Right forelimb (tissue), 1 donor: ENCODE measurements at regions not wholly inside any gene's neighbourhood (a gene's known extent, or its start where the extent isn't known, plus 50 kb on each side); places are given as distances from the start of the nearest gene placed in this dataset.
"Not testable (repeated sequence)": the region's sequence is repeated elsewhere in the genome, so short reads cannot be mapped to it uniquely, and the experiment has no call there.

Experiments
- DNase-seq: peaks from one replicate; pipeline ENCODE4 v3.0.0-alpha.2; 2018

- DNase-seq, result no peak
Observed at GRCh38 chr4:67328393-67328792, 216.9 kb downstream of the CENPC start.

- no peak for DNase-seq
Observed at GRCh38 chr4:67328018-67328278, 217.4 kb downstream of the CENPC start.

GRCh38 chr4:67327245-67328017, 217.9 kb downstream of the CENPC start:
- peak; percentile 59 for DNase-seq

GRCh38 chr4:67325791-67326190, 219.5 kb downstream of the CENPC start:
- no peak for DNase-seq

DNA sequence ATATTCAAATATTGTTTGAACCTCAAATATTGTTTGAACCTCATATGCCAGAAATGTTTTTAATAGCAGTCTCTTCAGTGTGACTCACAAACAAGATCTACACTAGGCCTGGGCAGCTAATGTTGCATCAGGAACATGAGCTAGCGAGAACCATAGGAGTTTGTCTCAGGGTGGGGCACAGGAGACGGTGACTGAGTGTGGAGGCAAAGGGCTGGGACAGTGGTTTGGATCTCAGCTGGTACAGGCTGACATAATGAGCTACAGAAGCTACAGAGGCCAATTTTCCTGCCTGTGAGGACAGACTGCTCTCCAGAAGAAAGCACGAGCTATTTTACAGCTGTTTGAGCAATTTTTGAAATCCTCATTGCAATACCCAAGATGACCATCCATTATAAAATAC, 224.7 kb downstream of the CENPC start:
- DNase-seq, result no peak

DNA sequence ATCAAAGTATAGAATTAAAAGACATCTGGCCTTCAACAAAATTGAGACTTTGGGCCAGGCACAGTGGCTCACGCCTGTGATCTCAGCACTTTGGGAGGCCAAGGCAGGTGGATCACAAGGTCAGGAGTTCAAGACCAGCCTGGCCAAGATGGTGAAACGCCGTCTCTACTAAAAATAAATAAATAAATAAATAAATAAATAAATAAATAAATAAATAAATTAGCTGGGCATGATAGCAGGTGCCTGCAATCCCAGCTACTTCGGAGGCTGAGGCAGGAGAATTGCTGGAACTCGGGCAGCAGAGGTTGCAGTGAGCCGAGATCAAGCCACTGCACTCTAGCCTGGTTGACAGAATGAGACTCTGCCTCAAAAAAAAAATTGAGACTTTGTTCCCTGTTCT, 225.7 kb downstream of the CENPC start:
- not testable (repeated sequence) for DNase-seq

DNA sequence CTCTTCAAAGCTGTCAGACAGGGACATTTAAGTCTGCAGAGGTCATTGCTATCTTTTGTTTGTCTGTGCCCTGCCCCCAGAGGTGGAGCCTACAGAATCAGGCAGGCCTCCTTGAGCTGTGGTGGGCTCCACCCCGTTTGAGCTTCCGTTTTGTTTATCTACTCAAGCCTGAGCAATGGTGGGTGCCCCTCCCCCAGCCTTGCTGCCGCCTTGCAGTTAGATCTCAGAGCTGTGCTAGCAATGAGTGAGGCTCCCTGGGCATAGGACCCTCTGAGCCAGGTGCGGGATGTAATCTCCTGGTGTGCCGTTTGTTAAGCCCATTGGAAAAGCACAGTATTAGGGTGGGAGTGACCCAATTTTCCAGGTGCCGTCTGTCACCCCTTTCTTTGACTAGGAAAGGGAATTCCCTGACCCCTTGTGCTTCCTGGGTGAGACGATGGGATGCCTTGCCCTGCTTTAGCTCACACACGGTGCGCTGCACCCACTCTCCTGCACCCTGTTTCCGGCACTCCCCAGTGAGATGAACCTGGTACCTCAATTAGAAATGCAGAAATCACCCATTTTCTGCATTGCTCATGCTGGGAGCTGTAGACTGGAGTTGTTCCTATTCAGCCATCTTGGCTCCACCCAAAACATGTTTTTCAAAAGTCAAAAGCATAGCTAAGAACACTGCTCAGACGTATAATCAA, 244.7 kb downstream of the CENPC start:
- not testable (repeated sequence) for DNase-seq

GRCh38 chr4:67292636-67293035, 252.7 kb downstream of the CENPC start:
- DNase-seq, result no peak

- no peak for DNase-seq
Observed at GRCh38 chr4:67292045-67292444, 253.3 kb downstream of the CENPC start.

DNA sequence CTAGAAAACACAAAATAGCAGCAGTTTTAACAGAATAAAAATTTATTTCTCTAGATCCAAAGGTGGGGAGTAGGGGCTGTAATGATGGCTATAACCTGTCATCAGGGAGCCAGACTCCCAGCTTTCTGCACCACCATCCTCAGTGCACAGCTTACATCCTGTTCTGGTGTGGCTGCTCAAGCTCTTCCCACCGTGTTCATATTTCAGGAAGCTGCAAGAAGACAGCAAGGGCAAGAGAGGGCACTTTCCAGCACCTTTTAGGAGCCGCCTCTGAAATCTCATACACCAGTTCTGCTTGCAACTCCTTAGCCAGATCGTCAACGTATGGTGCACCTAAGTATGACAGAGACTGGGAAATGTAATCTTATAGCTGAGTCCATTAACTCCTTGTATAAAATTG, 253.7 kb downstream of the CENPC start:
- DNase-seq, result no peak

- DNase-seq, result no peak
Observed at GRCh38 chr4:67288964-67289363, 256.3 kb downstream of the CENPC start.

DNA sequence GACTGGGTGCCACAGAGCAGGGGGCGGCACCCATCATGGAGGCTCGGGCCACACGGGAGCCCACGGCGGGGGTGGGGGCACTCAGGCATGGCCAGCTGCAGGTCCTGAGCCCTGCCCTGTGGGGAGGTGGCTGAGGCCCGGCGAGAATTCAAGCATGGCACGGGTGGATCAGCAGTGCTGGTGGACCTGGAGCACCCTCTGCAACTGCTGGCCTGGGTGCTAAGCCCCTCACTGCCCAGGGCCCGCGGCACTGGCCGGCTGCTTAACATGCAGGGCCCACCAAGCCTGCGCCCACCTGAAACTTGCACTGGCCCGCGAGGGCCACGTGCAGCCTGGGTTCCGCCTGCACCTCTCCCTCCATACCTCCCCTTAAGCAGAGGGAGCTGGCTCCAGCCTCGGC, 258.6 kb downstream of the CENPC start:
- DNase-seq, result no peak

DNA sequence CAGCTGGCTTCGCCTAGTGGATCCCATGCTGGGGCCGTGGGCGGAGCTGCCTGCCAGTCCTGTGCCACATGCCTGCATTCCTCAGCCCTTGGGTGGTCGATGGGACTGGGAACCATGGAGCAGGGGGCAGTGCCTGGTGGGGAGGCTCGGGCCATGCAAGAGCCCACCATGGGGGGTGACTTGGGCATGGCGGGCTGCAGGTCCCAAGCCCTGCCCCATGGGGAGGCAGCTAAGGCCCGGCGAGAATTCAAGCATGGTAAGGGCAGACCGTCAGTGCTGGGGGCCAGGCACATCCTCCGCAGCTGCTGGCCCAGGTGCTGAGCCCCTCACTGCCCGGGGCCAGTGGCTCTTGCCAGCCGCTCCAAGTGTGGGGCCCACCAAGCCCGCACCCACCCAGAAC, 262.6 kb downstream of the CENPC start:
- DNase-seq, result no peak

GRCh38 chr4:67275179-67275750, 270.0 kb downstream of the CENPC start:
- DNase-seq, result no peak

- not testable (repeated sequence) for DNase-seq
Observed at GRCh38 chr4:67274671-67275070, 270.6 kb downstream of the CENPC start.

DNA sequence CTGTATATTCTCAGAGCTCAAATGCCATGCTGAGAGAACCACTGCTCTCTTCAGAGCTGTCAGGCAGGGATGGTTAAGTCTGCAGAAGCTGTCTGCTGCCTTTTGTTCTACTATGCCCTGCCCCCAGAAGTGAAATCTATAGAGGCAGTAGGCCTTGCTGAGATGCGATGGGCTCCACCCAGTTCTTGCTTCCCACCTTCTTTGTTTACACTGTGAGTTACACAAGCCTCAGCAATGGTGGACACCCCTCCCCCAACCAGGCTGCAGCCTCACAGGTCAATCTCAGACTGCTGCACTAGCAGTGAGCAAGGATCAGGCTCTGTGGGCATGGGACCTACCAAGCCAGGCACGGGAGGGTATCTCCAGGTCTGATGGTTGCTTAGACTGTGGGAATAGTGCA, 271.6 kb downstream of the CENPC start:
- no peak for DNase-seq

DNA sequence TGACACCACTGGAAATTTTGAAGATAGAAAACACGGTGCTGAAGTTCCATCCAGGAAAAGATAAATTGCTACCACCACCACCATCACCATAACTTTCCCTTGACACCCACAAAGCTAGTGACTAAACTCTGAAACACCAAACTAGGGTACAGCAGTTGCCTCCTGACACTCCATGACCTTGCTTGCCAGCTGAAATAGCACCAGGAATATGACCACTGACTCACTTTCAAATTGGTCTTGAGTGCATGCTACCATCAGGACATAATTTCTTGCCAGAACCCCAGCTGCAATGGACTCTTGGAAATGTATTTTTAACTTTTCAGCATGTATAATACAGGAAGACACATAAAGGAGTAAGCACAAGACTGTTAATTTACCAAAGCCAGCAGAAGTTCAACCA, 283.3 kb downstream of the CENPC start:
- DNase-seq, result no peak

GRCh38 chr4:67256388-67257043, 288.8 kb downstream of the CENPC start:
- DNase-seq, result no peak

DNA sequence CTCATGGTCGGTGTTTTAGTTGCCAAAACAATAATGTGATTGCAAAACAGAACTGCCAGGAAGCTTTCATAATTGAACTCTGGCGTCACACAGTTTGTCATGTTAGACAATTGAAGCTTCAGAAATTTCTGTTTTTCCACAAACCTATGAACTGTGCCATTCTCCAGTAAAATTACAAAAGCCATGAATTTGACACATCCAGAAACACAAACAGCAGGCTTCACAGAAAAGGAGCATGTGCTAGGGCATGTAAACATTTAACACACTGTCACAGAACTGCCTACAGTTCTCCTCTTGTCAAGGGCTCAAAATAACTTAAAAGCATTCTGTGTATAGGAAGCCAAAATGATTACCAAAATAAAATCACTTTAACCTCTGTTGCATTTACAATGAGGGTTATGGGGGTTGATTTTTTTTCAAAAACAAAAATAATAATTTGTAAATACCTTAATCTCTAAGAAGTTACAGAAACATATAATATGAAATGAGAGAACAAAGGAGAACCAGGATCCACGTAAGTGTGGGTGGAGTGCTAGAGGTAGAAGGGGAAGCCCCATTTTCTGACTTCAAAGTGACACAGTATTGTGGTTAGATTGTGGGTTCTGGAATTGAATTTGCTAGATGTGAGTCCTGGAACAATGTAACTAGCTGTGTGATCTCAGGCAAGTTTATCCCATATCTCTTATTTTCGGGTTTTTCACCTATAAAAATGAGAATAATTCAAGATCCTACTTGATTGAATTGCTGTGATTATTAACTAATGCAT, 295.0 kb downstream of the CENPC start:
- DNase-seq, result no peak

GRCh38 chr4:67236788-67237187, 308.5 kb downstream of the CENPC start:
- no peak for DNase-seq

- DNase-seq, result no peak
Observed at GRCh38 chr4:67236318-67236717, 309.0 kb downstream of the CENPC start.

GRCh38 chr4:67234296-67234695, 311.0 kb downstream of the CENPC start:
- no peak for DNase-seq

- no peak for DNase-seq
Observed at GRCh38 chr4:67229148-67229547, 316.2 kb downstream of the CENPC start.
